ENCODE measurements at regions not wholly inside any gene's neighbourhood (a gene's known extent, or its start where the extent isn't known, plus 50 kb on each side); places are given as distances from the start of the nearest gene placed in this dataset.
A peak's percentile ranks its signal among the peaks of the same experiment; 100 is the strongest.

- TF ChIP-seq GATA2 (IDR thresholded peaks at IDR 0.05; ENCODE audit: low read depth, low read length) (peak; percentile 99), GATA3 (IDR thresholded peaks at IDR 0.05; ENCODE audit: low read depth, low read length) (peak; percentile 88)
Measured at GRCh38 chr17:72349491-72349995, 228.7 kb downstream of the SOX9 start.
